ENCODE measurements at regions not wholly inside any gene's neighbourhood (a gene's known extent, or its start where the extent isn't known, plus 50 kb on each side); places are given as distances from the start of the nearest gene placed in this dataset.

DNA sequence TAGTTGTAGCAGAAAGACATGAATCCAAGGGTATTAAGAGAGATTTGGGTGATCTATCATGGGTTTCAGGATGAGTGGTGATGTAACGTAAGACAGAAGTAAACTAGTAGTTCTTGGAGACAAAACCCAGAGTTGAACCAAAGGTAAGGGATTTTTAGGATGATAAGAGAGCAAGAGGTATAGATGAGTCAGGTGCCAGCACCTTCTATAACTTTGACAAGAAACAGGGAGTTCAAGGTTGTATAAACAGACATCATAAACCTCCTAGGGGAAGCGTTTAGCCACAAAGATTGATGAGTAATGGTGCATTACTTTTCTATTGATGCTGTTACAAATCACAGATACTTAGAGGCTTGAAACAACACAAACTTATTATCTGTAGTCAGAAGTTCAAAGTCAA is 447.3 kb upstream of the ARHGEF26 start:
- no peak overlapping the region for H3K4me3 ChIP-seq (ENCODE audit: low read depth in 1 of 3, low read length in 3 of 3)
- peaks cover 0 to 5% (median 0%) of the 10 kb centered on the region in 3 donors for H3K4me1 ChIP-seq (ENCODE audit: control insufficient read depth in 3 of 3, insufficient read depth in 2 of 3, low read depth in 1 of 3, low read length in 2 of 3)
- H3K27ac ChIP-seq (ENCODE audit: low read depth in 1 of 3, low read length in 2 of 3), result no peak overlapping the region
- DNase-seq, result peak in 1 of 2 donors; percentile 22
- no peak for FAIRE-seq
- WGBS, 3 donors, result 56 to 60% (median 59%) methylated on average over 2 of the region's 2 CpGs
- H3K27me3 ChIP-seq (ENCODE audit: control insufficient read depth in 3 of 3, insufficient read depth in 3 of 3, low read length in 3 of 3), result no peaks in the 10 kb centered on the region
- H3K36me3 ChIP-seq (ENCODE audit: control insufficient read depth in 3 of 3, insufficient read depth in 2 of 3, low read depth in 1 of 3, low read length in 3 of 3), result no peaks in the 10 kb centered on the region
- no peaks in the 10 kb centered on the region for H3K9me3 ChIP-seq (ENCODE audit: control insufficient read depth in 2 of 2, insufficient read depth in 1 of 2, low read depth in 1 of 2, low read length in 1 of 2)

DNA sequence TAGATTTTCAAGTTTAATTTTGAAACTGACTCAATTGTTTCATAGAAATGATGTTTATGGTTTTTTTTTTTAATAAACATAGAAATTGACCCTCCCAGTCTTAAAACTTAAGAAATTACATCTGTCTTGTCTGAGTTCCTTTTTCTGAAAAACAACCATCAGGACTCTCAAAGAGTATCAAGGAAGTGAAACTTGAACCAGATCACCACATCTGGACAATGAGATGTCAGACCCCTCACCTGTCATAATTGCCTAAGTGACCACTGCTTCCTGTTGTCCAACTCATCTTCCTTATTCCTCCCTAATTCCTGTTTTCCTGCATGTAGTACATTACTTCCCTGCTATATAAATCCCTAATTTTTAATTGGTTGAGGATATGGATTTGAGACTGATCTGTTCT is 441.5 kb upstream of the ARHGEF26 start:
- FAIRE-seq (no peak), DNase-seq (no peak)
- Histone ChIP-seq H3K4me3 (ENCODE audit: low read depth in 1 of 3, low read length in 3 of 3) (no peak overlapping the region), H3K4me1 (ENCODE audit: control insufficient read depth in 3 of 3, insufficient read depth in 2 of 3, low read depth in 1 of 3, low read length in 2 of 3) (no peaks in the 10 kb centered on the region), H3K27ac (ENCODE audit: low read depth in 1 of 3, low read length in 2 of 3) (no peak overlapping the region), H3K27me3 (ENCODE audit: control insufficient read depth in 3 of 3, insufficient read depth in 3 of 3, low read length in 3 of 3) (no peaks in the 10 kb centered on the region), H3K9me3 (ENCODE audit: control insufficient read depth in 2 of 2, insufficient read depth in 1 of 2, low read depth in 1 of 2, low read length in 1 of 2) (no peaks in the 10 kb centered on the region), H3K36me3 (ENCODE audit: control insufficient read depth in 3 of 3, insufficient read depth in 2 of 3, low read depth in 1 of 3, low read length in 3 of 3) (no peaks in the 10 kb centered on the region)

DNA sequence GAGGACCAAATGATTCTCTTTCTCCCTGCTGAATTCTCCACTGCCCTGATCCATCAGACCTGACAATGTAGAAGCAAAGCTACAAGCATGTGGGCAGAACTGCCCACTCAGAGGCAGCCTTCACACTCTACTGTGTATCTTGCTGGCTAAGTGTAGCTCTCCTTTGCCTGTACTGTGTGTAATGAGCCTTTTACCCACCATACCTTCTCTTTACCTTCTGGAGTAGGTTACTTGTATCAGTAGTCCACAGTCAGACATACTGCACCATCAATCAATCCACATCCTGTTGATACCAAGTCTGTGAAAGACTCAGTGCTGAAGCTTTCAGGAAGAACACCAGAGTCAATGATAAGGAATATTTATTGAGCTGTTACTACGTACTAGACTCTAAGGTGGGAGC is 440.7 kb upstream of the ARHGEF26 start:
- no peak overlapping the region for H3K27ac ChIP-seq (ENCODE audit: low read depth in 1 of 3, low read length in 2 of 3)
- H3K4me1 ChIP-seq (ENCODE audit: control insufficient read depth in 3 of 3, insufficient read depth in 2 of 3, low read depth in 1 of 3, low read length in 2 of 3), result no peaks in the 10 kb centered on the region
- H3K4me3 ChIP-seq (ENCODE audit: low read depth in 1 of 3, low read length in 3 of 3), result no peak overlapping the region
- 63 to 70% (median 66%) methylated on average over 1 of the region's 1 CpG for WGBS, 3 donors
- H3K27me3 ChIP-seq (ENCODE audit: control insufficient read depth in 3 of 3, insufficient read depth in 3 of 3, low read length in 3 of 3), result no peaks in the 10 kb centered on the region
- H3K9me3 ChIP-seq (ENCODE audit: control insufficient read depth in 2 of 2, insufficient read depth in 1 of 2, low read depth in 1 of 2, low read length in 1 of 2), result no peaks in the 10 kb centered on the region
- DNase-seq (no peak), FAIRE-seq (no peak)
- H3K36me3 ChIP-seq (ENCODE audit: control insufficient read depth in 3 of 3, insufficient read depth in 2 of 3, low read depth in 1 of 3, low read length in 3 of 3), result no peaks in the 10 kb centered on the region

DNA sequence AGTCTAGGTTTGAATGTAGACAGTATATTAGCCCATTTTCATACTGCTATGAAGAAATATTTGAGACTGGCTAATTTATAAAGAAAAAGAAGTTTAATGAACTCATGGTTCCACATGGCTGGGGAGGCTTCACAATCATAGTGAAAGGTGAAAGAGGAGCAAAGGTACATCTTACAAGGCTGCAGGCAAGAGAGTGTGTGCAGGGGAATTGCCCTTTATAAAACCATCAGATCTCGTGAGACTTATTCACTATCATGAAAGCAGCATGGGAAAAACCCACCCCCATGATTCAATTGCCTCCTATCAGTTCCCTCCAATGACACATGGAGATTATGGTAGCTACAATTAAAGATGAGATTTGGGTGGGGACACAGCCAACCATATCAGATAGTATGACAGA is 440.1 kb upstream of the ARHGEF26 start:
- H3K27ac ChIP-seq (ENCODE audit: low read depth in 1 of 3, low read length in 2 of 3), result no peak overlapping the region

DNA sequence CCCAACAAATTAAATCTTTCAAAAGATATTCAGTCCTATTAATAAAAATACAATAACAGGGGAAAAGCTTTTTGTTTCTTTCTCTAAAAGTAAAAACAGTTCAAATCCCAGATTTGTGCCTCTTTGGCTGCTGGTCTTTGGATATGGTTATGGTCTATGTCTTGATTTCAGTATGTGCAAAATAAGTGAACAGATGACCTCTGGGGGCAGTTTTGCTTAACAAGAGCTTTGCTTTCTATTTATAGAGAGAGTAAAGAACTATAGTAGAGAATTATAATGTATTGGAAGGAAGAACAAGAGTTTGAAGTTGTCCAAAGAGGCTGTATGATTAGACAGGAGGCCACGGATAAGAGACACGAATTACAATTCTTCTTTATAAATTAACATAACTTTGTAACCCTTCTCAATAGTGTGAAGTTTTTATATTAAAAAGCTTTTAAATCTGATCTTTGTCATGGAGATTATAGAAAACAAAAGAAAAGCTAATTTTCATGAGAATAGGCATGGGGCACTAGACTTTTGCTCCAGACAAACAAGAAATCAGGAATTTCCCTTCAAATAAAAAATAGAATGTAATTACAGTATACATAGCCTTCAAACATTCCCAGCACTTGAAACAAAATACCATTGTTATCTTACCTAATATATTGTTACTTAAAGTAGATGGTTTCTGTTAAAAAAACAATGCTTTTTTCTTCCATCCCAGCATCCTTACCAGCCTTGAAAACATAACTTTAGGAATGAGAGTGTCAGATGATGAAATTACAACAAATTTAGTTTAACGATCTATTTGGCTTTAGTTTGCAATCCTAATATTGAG is 432.7 kb upstream of the ARHGEF26 start:
- H3K27ac ChIP-seq (ENCODE audit: low read depth in 1 of 3, low read length in 2 of 3), result no peak overlapping the region
- H3K9me3 ChIP-seq (ENCODE audit: control insufficient read depth in 2 of 2, insufficient read depth in 1 of 2, low read depth in 1 of 2, low read length in 1 of 2), result no peaks in the 10 kb centered on the region
- FAIRE-seq (no peak), DNase-seq (no peak)
- H3K36me3 ChIP-seq (ENCODE audit: control insufficient read depth in 3 of 3, insufficient read depth in 2 of 3, low read depth in 1 of 3, low read length in 3 of 3), result no peaks in the 10 kb centered on the region
- H3K4me1 ChIP-seq (ENCODE audit: control insufficient read depth in 3 of 3, insufficient read depth in 2 of 3, low read depth in 1 of 3, low read length in 2 of 3), result peaks cover 0 to 2% (median 0%) of the 10 kb centered on the region in 3 donors
- no peaks in the 10 kb centered on the region for H3K27me3 ChIP-seq (ENCODE audit: control insufficient read depth in 3 of 3, insufficient read depth in 3 of 3, low read length in 3 of 3)
- H3K4me3 ChIP-seq (ENCODE audit: low read depth in 1 of 3, low read length in 3 of 3), result no peak overlapping the region
- WGBS, 3 donors, result 84 to 91% (median 88%) methylated on average over 3 of the region's 3 CpGs

More for the DNA sequence above, 440.1 kb upstream of the ARHGEF26 start:
- no peaks in the 10 kb centered on the region for H3K27me3 ChIP-seq (ENCODE audit: control insufficient read depth in 3 of 3, insufficient read depth in 3 of 3, low read length in 3 of 3)
- FAIRE-seq, result no peak
- no peaks in the 10 kb centered on the region for H3K36me3 ChIP-seq (ENCODE audit: control insufficient read depth in 3 of 3, insufficient read depth in 2 of 3, low read depth in 1 of 3, low read length in 3 of 3)
- DNase-seq, result no peak
- 35 to 81% (median 55%) methylated on average over 1 of the region's 1 CpG for WGBS, 3 donors
- H3K4me3 ChIP-seq (ENCODE audit: low read depth in 1 of 3, low read length in 3 of 3), result no peak overlapping the region
- no peaks in the 10 kb centered on the region for H3K9me3 ChIP-seq (ENCODE audit: control insufficient read depth in 2 of 2, insufficient read depth in 1 of 2, low read depth in 1 of 2, low read length in 1 of 2)
- no peaks in the 10 kb centered on the region for H3K4me1 ChIP-seq (ENCODE audit: control insufficient read depth in 3 of 3, insufficient read depth in 2 of 3, low read depth in 1 of 3, low read length in 2 of 3)

DNA sequence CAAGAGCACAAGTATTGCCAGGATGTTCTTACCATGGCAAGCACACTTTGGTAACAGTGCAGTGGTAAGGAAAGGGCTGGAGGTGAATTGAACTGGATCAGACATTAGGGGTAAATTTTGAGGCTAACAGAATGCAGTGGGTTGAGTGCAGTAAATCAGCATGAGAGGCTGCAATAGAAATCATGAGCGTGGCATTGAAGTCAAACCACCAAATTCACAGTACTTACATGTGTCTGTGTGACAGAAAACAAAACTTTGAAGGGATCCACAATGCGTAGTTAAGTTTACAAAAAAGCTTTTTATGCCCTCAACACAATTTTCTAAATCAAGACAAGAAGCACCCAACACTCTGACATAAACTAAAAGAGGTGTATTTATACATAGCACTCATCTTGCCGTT is 428.0 kb upstream of the ARHGEF26 start:
- DNase-seq (no peak), FAIRE-seq (no peak)
- Histone ChIP-seq H3K27me3 (ENCODE audit: control insufficient read depth in 3 of 3, insufficient read depth in 3 of 3, low read length in 3 of 3) (no peaks in the 10 kb centered on the region), H3K9me3 (ENCODE audit: control insufficient read depth in 2 of 2, insufficient read depth in 1 of 2, low read depth in 1 of 2, low read length in 1 of 2) (no peaks in the 10 kb centered on the region), H3K36me3 (ENCODE audit: control insufficient read depth in 3 of 3, insufficient read depth in 2 of 3, low read depth in 1 of 3, low read length in 3 of 3) (no peaks in the 10 kb centered on the region), H3K27ac (ENCODE audit: low read depth in 1 of 3, low read length in 2 of 3) (no peak overlapping the region), H3K4me1 (ENCODE audit: control insufficient read depth in 3 of 3, insufficient read depth in 2 of 3, low read depth in 1 of 3, low read length in 2 of 3) (peaks cover 0 to 2% (median 0%) of the 10 kb centered on the region in 3 donors), H3K4me3 (ENCODE audit: low read depth in 1 of 3, low read length in 3 of 3) (no peak overlapping the region)
- 59 to 72% (median 64%) methylated on average over 3 of the region's 3 CpGs for WGBS, 3 donors

DNA sequence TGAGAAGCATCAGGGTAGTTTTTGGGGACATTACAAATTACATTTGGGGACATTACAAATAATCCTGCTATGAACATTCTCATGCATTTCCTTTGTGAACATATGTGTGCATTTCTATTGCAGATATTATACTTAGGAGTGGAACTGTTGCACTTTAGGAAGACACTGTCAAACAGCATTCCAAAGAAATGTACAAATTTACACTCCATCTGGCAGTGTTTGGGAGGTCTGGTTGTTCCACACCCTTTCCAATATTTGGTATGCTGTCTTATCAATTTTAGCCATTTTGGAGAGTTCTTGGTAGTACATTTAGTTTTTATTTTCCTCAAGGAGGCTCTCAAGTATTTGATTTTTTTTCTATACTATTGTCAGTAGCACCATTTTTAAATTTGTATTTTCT is 419.1 kb upstream of the ARHGEF26 start:
- no peaks in the 10 kb centered on the region for H3K4me1 ChIP-seq (ENCODE audit: control insufficient read depth in 3 of 3, insufficient read depth in 2 of 3, low read depth in 1 of 3, low read length in 2 of 3)
- H3K36me3 ChIP-seq (ENCODE audit: control insufficient read depth in 3 of 3, insufficient read depth in 2 of 3, low read depth in 1 of 3, low read length in 3 of 3), result no peaks in the 10 kb centered on the region
- no peak overlapping the region for H3K4me3 ChIP-seq (ENCODE audit: low read depth in 1 of 3, low read length in 3 of 3)
- H3K27ac ChIP-seq (ENCODE audit: low read depth in 1 of 3, low read length in 2 of 3), result no peak overlapping the region
- FAIRE-seq, result no peak
- DNase-seq, result no peak
- H3K27me3 ChIP-seq (ENCODE audit: control insufficient read depth in 3 of 3, insufficient read depth in 3 of 3, low read length in 3 of 3), result no peaks in the 10 kb centered on the region
- peaks cover 0 to 5% of the 10 kb centered on the region in 2 donors for H3K9me3 ChIP-seq (ENCODE audit: control insufficient read depth in 2 of 2, insufficient read depth in 1 of 2, low read depth in 1 of 2, low read length in 1 of 2)

DNA sequence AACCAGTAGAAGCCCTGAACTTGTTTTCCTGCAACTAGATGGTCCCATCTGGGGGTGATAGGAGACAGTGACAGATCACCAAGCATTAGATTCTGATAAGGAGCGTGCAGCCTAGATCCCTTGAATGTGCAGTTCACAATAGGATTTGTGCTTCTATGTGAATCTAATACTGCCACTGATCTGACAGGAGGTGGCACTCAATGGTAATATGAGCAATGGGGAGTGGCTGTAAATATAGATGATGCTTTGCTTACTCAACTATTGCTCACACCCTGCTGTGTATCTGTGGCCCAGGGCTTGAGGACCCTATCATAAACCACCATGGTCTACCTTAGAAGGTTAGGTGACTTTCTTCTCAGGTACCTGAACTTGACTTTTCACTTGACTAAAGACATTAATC is 417.1 kb upstream of the ARHGEF26 start:
- Histone ChIP-seq H3K4me1 (ENCODE audit: control insufficient read depth in 3 of 3, insufficient read depth in 2 of 3, low read depth in 1 of 3, low read length in 2 of 3) (no peaks in the 10 kb centered on the region), H3K27me3 (ENCODE audit: control insufficient read depth in 3 of 3, insufficient read depth in 3 of 3, low read length in 3 of 3) (no peaks in the 10 kb centered on the region), H3K4me3 (ENCODE audit: low read depth in 1 of 3, low read length in 3 of 3) (no peak overlapping the region), H3K27ac (ENCODE audit: low read depth in 1 of 3, low read length in 2 of 3) (no peak overlapping the region), H3K36me3 (ENCODE audit: control insufficient read depth in 3 of 3, insufficient read depth in 2 of 3, low read depth in 1 of 3, low read length in 3 of 3) (no peaks in the 10 kb centered on the region), H3K9me3 (ENCODE audit: control insufficient read depth in 2 of 2, insufficient read depth in 1 of 2, low read depth in 1 of 2, low read length in 1 of 2) (peaks cover 0 to 5% of the 10 kb centered on the region in 2 donors)
- FAIRE-seq, result no peak
- peak in 1 of 2 donors; percentile 13 for DNase-seq
- 29 to 85% (median 35%) methylated on average over 1 of the region's 1 CpG for WGBS, 3 donors

DNA sequence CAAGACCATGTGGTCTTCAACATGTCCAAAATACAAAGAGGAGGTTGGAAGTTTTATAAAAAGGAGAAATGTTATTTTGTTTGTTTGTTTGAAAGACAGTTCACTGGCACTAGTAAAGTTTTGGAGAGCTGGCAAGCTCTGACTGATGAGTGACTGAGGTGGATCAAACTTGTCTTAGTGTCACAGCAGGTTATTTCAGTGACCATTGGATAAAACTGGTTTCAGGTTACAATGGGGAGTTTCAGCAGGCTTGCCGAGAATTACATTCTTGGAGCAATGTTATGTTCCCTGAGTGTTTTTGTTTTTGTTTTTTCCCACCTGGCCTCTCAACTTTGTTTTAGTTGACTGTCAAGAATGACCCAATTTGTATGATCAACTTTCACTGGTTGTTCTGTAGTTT is 414.5 kb upstream of the ARHGEF26 start:
- no peak for FAIRE-seq

More for the DNA sequence above, 414.5 kb upstream of the ARHGEF26 start:
- Histone ChIP-seq H3K4me3 (ENCODE audit: low read depth in 1 of 3, low read length in 3 of 3) (no peak overlapping the region), H3K27ac (ENCODE audit: low read depth in 1 of 3, low read length in 2 of 3) (no peak overlapping the region), H3K36me3 (ENCODE audit: control insufficient read depth in 3 of 3, insufficient read depth in 2 of 3, low read depth in 1 of 3, low read length in 3 of 3) (no peaks in the 10 kb centered on the region), H3K9me3 (ENCODE audit: control insufficient read depth in 2 of 2, insufficient read depth in 1 of 2, low read depth in 1 of 2, low read length in 1 of 2) (peaks cover 0 to 8% of the 10 kb centered on the region in 2 donors), H3K27me3 (ENCODE audit: control insufficient read depth in 3 of 3, insufficient read depth in 3 of 3, low read length in 3 of 3) (no peaks in the 10 kb centered on the region), H3K4me1 (ENCODE audit: control insufficient read depth in 3 of 3, insufficient read depth in 2 of 3, low read depth in 1 of 3, low read length in 2 of 3) (no peaks in the 10 kb centered on the region)
- DNase-seq, result no peak
- 50 to 80% (median 69%) methylated on average over 1 of the region's 1 CpG for WGBS, 3 donors
